Sigmoid colon (tissue), 4 donors: ENCODE measurements at regions not wholly inside any gene's neighbourhood (a gene's known extent, or its start where the extent isn't known, plus 50 kb on each side); places are given as distances from the start of the nearest gene placed in this dataset.

Source experiments
- EP300 ChIP-seq, 4 donors: sonication (generic); formaldehyde crosslinking; IDR thresholded peaks; one replicate each; pipeline ENCODE4 v1.6.1; 2017; ENCODE audit warnings: antibody characterized with exemption in 4 of 4
- POLR2A ChIP-seq, 2 donors: fragments of 450-650 bp; IDR thresholded peaks; one replicate each; pipeline ENCODE4 v1.6.1; 2016; ENCODE audit warnings: antibody characterized with exemption in 2 of 2, mild to moderate bottlenecking in 2 of 2, moderate library complexity in 2 of 2
- POLR2AphosphoS5 ChIP-seq, 4 donors: sonication (generic); formaldehyde crosslinking; IDR thresholded peaks; one replicate each; pipeline ENCODE4 v1.6.1; 2017; ENCODE audit warnings: antibody characterized with exemption in 4 of 4
- TF ChIP-seq, protein P1 (sequence below), 4 experiments: fragments of 450-650 bp in 3 of 4; fragments of 200-600 bp in 1 of 4; IDR thresholded peaks; one replicate each; pipeline ENCODE4 v1.5.1; 2016 to 2019; ENCODE audit warnings: antibody characterized with exemption in 4 of 4, mild to moderate bottlenecking in 3 of 4, moderate library complexity in 2 of 4

DNA sequence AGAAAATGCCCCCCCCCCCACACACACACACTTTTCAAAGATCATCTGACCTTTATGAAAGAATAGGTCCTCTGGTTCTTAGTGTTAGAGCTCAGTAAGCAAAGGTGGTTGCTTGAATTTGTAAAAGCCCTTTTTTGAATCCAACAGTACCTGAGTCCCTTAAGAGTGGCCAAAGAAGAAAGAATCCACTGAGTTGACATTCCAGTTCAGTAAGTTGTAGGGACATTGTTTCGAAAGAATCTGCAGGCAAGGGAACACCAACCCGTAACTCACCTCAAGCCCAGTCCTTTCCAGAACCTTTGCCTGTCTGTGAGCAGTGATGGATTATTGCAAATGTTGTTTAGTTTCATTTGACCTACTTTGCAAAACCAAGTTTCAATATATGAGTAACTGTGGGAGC is 64.2 kb upstream of the MAP3K4 start:
- TF ChIP-seq POLR2A (IDR thresholded peaks at IDR 0.05) (no peak), POLR2AphosphoS5 (IDR thresholded peaks at IDR 0.05) (no peak), EP300 (IDR thresholded peaks at IDR 0.05) (no peak)
- TF ChIP-seq, protein P1, sequence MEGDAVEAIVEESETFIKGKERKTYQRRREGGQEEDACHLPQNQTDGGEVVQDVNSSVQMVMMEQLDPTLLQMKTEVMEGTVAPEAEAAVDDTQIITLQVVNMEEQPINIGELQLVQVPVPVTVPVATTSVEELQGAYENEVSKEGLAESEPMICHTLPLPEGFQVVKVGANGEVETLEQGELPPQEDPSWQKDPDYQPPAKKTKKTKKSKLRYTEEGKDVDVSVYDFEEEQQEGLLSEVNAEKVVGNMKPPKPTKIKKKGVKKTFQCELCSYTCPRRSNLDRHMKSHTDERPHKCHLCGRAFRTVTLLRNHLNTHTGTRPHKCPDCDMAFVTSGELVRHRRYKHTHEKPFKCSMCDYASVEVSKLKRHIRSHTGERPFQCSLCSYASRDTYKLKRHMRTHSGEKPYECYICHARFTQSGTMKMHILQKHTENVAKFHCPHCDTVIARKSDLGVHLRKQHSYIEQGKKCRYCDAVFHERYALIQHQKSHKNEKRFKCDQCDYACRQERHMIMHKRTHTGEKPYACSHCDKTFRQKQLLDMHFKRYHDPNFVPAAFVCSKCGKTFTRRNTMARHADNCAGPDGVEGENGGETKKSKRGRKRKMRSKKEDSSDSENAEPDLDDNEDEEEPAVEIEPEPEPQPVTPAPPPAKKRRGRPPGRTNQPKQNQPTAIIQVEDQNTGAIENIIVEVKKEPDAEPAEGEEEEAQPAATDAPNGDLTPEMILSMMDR (IDR thresholded peaks at IDR 0.05) = no peak
